ENCODE measurements at regions not wholly inside any gene's neighbourhood (a gene's known extent, or its start where the extent isn't known, plus 50 kb on each side); places are given as distances from the start of the nearest gene placed in this dataset.

DNA sequence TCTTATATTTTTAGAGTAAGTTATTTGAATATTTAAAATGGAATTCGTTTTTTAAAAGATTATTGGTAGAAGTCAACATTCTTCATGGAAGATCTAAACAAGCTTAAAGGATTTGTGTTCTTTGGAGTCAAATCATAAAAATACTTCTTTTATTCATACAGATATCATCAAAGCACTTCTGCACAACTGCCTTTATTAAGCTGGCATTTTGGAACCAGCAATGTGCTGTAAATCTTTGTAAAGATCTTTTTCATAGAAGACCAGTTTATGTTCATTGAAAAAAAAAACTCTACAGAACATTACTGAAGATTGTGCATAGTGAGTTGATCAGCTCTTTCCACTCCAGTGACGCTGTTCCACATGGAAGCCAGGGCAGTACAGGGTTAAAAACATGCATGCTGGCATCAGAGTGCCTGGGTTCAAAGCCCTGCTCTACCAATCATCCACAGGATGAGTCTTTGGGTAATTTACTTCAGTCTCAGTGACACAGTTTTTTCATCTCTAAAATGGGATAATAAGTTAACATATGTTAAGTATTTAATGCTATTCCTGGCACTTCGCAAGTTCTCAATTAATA lies 109.6 kb upstream of the SLC38A4 start:
- no peak for DNase-seq (ENCODE audit: low read depth)
- H3K4me3 ChIP-seq (ENCODE audit: control insufficient read depth, low read depth, low read length): no peak overlapping the region
- TF ChIP-seq CTCF (IDR thresholded peaks at IDR 0.05; ENCODE audit: control insufficient read depth, insufficient read depth, low read depth, low read length, missing control alignments): no peak

- no peak overlapping the region for H3K4me3 ChIP-seq (ENCODE audit: control insufficient read depth, low read depth, low read length)
- no peak for DNase-seq (ENCODE audit: low read depth)
- no peak for TF ChIP-seq CTCF (IDR thresholded peaks at IDR 0.05; ENCODE audit: control insufficient read depth, insufficient read depth, low read depth, low read length, missing control alignments)
Observed at GRCh38 chr12:46936042-46936441, 110.2 kb upstream of the SLC38A4 start.

GRCh38 chr12:46938071-46938678 lies 112.4 kb upstream of the SLC38A4 start:
- no peak for DNase-seq (ENCODE audit: low read depth)
- TF ChIP-seq CTCF (IDR thresholded peaks at IDR 0.05; ENCODE audit: control insufficient read depth, insufficient read depth, low read depth, low read length, missing control alignments): no peak
- no peak overlapping the region for H3K4me3 ChIP-seq (ENCODE audit: control insufficient read depth, low read depth, low read length)

DNA sequence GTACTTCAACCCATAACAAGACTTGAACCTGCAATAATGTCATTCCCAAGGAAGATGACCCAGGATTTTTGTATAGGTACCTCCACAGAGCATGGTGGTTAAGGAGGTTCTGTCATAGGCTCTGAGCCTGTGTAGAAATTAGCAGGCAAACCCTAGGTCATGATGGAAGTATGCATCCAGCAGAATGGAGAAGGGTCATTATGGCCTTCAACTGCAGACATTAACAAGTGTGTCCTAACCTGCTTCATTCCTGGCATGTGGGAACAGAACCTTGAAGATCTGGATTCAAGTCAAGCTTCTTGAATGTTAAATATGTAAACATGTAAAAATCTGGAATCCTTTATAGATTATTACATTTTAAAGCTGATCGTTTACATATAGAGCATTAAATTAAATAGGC lies 116.2 kb upstream of the SLC38A4 start:
- DNase-seq (ENCODE audit: low read depth): no peak
- no peak for TF ChIP-seq CTCF (IDR thresholded peaks at IDR 0.05; ENCODE audit: control insufficient read depth, insufficient read depth, low read depth, low read length, missing control alignments)
- H3K4me3 ChIP-seq (ENCODE audit: control insufficient read depth, low read depth, low read length): no peak overlapping the region

DNA sequence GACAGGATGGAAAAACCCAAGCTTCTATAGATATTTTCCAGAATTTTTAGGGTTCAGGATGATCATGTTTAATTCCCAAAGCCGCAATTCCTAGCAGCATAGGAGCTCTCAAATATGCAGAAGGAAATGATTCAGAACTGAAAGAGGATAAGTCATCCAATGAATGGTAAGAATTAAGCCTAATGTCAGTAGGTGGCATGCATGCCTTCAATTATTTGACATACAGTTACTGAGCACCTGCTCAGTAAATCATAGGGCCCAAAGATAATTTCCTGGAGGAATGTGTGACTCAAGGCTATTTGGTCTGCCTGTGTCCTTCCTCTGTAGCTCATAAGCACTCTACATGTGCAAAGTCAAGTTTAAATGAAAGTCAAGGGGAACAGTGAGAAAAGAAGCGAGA lies 116.8 kb upstream of the SLC38A4 start:
- H3K4me3 ChIP-seq (ENCODE audit: control insufficient read depth, low read depth, low read length): no peak overlapping the region
- TF ChIP-seq CTCF (IDR thresholded peaks at IDR 0.05; ENCODE audit: control insufficient read depth, insufficient read depth, low read depth, low read length, missing control alignments): no peak
- peak; percentile 50 for DNase-seq (ENCODE audit: low read depth)

- H3K4me3 ChIP-seq (ENCODE audit: control insufficient read depth, low read depth, low read length): no peak overlapping the region
- TF ChIP-seq CTCF (IDR thresholded peaks at IDR 0.05; ENCODE audit: control insufficient read depth, insufficient read depth, low read depth, low read length, missing control alignments): peak; percentile 30
- peak; percentile 41 for DNase-seq (ENCODE audit: low read depth)
Observed at GRCh38 chr12:46944088-46944487, 118.3 kb upstream of the SLC38A4 start.
